Adrenal gland (tissue), 5 donors: ENCODE measurements at regions not wholly inside any gene's neighbourhood (a gene's known extent, or its start where the extent isn't known, plus 50 kb on each side); places are given as distances from the start of the nearest gene placed in this dataset.
"Not testable (repeated sequence)": the region's sequence is repeated elsewhere in the genome, so short reads cannot be mapped to it uniquely, and the experiment has no call there.

Experiments
- CTCF ChIP-seq, 6 experiments: fragments of 450-650 bp in 4 of 6; fragments of 200-600 bp in 2 of 6; sonication (generic) in 1 of 6; IDR thresholded peaks; 1 replicate in 5 of 6; 2 replicates in 1 of 6; pipeline versions ENCODE4 v1.5.1 to v1.8.0; 2016 to 2021; ENCODE audit warnings: antibody characterized with exemption in 6 of 6, mild to moderate bottlenecking in 2 of 6, moderate library complexity in 1 of 6
- POLR2A ChIP-seq, 2 donors: fragments of 450-650 bp; IDR thresholded peaks; one replicate each; pipeline ENCODE4 v1.6.1; 2017; ENCODE audit warnings: antibody characterized with exemption in 2 of 2, mild to moderate bottlenecking in 2 of 2, moderate library complexity in 1 of 2
- donor health status: DM: no; HTN: no; CAD: no.

DNA sequence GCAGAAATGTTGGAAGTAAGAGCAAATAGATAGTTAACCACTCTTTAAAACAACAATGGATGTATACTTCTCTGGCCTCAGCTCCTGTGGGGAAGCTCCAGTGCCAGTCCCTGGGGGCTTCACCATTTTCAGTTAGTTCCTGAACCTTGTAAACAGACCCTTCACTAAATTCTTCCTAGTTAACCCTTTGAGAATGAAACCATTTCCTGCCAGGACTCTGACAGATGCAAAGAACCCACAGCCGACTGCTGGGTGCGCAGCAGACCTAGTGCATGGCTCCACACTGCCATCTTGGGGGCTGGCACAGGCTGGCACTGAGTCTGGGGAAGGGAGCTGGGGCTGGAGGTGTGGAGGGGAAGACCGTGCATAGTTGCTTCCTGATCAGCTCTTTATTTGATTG lies 244.4 kb downstream of the CEP170 start:
- TF ChIP-seq POLR2A (IDR thresholded peaks at IDR 0.05), result not testable (repeated sequence)
- peak in 1 of 6 experiments; percentile 7 for TF ChIP-seq CTCF (IDR thresholded peaks at IDR 0.05)
